ENCODE measurements at regions not wholly inside any gene's neighbourhood (a gene's known extent, or its start where the extent isn't known, plus 50 kb on each side); places are given as distances from the start of the nearest gene placed in this dataset.
"Not testable (repeated sequence)": the region's sequence is repeated elsewhere in the genome, so short reads cannot be mapped to it uniquely, and the experiment has no call there.

DNA sequence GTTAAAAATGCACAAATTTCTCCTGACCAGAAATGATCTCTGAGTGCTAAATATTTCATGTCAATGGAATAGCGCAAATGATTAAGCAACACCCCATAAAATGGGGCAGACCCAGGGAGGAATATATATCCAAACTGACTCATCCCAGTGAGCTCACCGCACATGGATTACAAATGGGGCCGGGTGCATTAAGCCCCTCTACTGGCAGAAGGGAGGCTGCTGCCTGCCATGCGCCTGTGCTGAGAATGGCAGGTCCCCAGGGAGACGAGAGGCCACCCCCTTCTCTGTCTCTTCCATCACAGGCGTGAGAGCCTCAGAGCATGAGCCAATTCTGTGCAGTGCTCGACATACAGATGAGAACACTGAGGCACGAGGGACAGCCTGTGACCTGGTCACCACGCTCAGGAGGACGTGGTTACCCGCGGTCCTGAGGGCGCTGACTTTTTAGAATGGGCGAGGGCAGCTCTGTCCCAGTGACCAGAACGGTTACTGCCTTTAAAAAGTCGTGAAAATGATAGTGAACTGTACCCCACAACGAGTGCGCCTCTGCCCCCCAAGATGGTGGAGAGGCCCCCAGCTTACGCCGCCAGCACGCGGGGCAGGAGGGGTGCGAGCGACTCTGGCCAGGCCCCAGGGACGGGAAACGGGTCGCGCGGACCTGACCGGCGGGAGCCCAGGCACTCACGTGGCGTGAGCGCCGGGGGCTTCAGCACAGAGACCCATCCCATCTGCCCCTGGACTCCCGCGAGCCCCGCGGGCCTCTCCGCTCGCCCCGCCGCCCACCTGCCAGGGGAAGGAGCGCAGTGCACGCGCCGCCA is 130.2 kb upstream of the ALDH3B2 start:
- peak in 1 of 2 donors; percentile 16 for DNase-seq

DNA sequence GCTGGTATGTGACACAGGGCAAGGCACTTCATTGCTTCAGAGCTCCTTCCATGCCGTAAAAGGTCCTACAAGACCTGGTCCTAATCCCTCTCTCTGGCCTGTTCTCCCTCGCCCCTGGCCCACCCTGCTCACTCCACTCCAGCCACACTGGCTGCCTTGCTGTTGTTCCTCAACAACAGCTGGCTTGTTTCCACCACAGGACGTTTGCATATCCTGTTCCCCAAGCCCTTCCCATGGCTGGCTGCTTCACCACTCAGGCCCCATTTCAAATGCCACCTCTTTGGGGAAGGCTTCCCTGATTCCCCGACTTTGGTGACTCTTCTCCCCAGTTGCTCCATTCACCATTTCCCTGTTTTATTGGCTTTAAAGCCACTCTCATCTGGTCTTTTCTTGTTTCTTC is 129.1 kb upstream of the ALDH3B2 start:
- DNase-seq = not testable (repeated sequence)

DNA sequence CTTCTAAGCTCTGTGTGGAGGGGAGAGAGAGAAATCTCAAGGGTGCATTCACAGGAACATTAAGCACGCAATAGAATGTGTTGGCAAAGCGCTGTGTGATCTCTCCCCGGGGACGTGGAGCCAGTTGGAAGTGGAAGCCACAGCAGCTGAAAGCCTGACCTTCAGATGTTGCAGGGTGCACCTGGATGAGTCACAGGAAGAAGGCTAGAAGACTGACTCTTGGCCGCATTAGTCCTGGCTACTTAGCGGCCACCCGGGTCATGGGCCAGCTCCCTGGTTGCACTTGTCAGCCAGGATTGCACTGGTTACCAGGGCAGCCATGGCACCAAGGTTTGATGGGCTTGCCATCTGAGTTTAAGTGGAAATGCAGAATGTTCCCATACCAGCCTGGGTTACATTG is 128.6 kb upstream of the ALDH3B2 start:
- not testable (repeated sequence) for DNase-seq

DNA sequence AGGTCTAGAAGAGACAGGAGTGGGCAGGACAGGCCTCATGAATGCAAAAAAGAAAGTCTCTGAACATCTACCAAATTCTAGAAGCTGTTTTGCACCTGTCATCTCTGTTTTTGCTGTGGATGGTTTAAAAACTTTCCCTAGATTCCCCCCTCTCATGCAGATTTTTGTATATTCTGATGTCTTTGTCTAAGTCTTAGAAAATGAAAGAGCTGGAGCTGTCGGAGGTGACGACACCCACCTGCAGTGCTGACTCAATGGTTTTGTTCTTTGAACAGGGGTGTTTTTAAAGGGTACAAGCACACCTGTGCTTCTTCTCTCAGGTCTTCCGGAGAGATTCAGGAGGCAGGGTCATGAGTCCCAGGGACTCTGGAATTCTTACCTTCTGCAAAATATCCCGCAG is 128.2 kb upstream of the ALDH3B2 start:
- not testable (repeated sequence) for DNase-seq

DNA sequence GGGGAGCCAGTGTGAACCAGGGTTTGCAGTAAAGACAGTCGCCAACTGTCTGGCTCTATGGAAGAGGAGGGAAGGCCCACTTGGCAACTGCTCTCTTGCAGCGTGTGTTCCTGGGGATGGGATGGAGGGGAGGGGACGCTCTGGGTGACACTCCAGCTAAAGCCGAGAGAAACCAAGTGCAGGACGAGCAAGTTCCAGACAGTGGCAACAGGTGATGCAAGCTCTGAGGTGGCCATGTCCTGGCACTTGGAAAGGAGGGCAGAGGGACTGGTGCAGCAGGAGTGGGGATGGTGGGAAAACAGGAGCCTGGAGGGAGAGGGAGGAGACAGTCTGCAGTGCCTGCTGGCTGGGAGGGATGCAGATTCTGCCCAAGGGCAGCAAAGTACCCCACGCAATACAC is 127.0 kb upstream of the ALDH3B2 start:
- not testable (repeated sequence) for DNase-seq

DNA sequence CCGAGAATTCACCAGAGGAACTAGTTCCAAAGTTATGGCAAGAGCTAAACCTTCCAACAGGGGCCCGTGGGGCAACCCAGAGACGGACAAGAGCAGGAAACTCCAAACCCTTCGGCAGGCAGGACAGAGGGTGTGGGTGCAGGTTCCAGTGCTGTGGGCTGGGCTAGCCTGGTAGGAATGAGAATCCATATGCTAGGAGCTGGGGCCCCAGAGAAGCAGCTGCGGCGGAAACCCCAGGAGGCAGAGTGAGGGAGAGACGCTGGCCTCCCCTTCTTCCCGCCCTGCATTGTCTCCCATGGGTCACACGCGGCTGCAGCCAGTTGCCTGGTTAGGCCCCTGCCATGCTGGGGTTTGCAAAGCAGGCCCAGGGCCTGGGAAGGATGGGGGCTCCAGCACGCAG is 126.2 kb upstream of the ALDH3B2 start:
- not testable (repeated sequence) for DNase-seq

DNA sequence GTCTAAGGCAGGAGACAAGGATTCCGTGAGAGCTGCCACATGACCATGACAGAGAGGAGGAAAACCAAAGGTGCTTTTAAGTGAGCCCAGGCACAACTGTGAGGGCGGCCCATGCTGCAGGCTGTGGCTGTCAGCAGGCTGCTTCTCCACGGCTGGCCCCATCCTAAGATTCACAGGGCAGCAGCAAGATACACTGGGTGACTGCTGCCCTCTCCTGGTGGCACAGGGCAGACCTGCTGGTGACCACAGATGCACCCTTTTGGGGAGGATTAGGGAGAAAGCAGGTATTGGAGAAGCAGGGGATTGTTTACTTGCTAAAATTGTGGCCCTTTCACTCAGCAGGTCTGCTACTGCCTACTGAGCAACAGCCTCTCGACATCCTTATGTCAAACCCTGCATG is 125.4 kb upstream of the ALDH3B2 start:
- DNase-seq = not testable (repeated sequence)

DNA sequence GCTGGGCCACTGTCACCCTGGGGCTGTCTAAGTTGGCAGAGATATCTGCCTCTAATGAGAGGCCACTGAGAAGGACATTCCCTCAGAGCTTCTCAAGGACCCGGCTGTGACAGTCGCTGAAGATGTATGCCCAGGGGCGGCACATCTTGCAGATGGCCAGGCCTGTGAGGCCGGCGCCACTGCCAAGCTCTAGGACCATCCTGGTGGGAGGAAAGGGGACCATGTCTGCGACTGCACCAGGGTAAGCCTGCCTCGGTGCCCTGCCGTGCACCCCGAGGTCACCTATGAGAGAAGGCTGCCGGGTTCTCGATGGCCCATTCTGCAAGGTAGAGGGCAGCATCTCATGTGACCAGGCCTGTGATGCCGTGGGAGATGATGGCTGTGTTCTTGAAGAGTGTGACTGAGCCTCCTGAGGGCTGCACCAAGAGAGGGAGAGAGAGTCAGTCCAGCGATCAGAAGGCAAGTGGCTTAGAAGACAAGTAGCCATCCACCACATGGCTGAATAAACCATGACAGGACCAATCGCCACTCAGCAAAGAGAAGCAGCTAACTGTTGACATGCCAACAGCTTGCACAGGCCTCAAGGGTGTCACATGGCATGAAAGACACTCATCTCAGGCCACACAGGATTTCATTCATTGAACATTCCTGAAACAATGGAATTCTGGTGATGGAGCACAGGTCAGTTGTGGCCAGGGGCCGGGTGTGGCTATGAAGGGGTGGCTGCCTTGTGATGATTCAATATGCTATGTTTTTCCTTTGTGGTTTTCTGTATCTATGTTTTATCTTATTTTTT is 123.5 kb upstream of the ALDH3B2 start:
- DNase-seq = not testable (repeated sequence)

DNA sequence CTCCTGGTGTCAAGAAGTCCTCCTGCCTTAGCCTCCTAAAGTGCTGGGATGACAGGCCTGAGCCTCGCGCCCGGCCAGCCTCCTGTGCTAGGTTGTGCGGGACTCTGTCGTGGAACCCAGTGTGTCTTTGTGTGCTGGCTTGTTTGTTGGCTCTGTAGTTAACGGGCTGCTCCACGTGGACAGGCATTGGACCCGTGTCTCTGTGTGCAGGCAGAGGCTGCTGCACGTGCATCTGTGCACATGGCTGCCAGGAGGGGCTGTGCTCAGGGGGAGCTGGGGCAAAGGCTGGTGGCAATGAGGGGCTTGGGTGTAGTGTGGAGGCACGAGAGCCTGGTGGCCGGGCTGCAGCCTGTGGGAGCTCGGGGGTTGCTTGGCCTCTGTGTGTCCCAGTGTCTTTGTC is 121.3 kb upstream of the ALDH3B2 start:
- DNase-seq = no peak

DNA sequence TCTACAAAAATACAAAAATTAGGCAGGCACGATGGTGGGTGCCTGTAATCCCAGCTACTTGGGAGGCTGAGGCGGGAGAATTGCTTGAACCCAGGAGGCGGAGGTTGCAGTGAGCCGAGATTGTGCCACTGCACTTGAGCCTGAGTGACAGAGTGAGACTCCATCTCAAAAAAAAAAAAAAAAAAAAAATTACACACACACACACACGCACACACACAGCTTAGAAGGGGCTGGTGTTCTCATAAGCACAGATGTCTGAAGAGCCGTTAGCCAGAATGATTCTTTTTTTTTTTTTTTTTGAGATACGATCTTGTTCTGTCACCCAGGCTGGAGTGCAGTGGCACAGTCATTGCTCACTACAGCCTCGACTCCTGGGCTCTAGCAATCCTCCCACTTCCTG is 119.3 kb upstream of the ALDH3B2 start:
- DNase-seq = not testable (repeated sequence)

DNA sequence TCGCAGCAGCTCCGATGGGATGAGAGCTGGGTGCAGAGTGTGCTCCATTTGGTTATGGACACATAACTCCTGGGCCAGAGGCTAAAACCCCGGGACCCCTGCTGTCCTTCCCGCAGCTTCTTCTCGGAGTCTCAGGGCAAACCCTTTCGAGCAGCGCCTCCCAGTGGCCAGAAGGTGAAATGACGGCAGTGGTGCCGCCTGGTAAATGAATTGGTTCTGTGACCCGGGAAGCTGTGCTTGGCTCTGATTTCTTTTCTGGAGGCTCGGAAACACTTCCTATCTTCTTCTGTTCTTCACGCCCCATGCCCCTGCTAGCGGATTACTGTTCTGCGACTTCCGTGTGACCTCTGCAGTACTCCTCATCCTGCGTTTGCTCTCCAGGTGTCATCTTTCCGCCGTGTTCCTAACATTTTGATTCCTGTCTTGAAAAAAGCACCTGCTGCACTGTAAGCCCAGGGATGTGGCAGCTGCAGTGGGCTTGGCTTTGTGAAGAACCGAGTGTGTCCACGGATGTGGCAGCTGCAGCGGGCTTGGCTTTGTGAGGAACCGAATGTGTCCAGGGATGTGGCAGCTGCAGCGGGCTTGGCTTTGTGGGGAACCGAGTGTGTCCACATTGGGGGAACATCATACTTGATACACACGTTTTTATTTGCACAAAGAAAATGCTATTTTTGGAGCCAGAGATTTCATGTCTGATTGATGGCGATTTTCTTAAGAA is 118.0 kb upstream of the ALDH3B2 start:
- peak; percentile 42 to 47 for DNase-seq

DNA sequence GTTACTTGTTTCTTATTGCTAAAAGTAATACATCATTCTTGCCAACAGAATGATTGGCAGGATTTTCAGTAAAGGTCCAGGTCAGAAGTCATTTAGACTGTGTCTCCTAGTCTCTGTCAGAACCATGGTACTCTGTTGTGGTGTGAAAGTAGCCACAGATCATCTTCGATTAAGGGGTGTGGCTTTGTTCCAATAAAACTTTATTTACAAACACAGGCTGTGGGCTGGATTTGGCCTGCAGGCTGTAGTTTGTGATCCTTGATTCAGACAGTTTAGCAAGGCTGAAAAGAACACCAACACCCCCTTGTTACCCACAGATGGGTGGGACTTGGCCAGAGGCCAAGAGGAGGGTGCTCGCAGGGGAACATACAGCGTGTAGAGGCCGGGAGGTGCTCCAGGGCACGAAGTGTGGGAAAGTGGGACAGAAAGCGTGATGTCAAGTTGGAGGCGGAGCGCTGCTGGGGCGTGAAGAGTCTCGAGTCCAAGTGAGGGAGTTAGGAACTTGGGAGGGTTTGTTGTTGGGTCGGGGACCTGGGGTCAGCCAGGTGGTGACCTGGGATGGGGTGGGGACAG is 117.3 kb upstream of the ALDH3B2 start:
- not testable (repeated sequence) for DNase-seq

DNA sequence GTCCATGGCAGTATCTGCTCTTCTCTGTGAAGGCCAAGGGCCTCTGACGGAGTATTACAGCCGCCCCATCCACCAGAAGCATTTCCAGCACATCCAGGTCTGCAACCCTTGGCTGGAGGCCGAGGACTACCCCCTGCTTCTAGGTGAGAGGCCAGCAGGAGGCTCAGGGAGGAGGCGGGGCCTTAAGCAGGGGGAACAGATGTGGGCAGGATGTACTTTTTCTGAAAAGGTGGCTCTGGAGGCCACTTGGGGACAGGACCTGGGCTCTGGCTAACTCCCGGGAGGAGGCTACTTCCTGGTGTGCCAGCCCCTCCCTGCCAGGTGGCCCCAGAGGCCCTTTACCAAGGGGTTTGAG is 113.9 kb upstream of the ALDH3B2 start:
- DNase-seq = not testable (repeated sequence)

DNA sequence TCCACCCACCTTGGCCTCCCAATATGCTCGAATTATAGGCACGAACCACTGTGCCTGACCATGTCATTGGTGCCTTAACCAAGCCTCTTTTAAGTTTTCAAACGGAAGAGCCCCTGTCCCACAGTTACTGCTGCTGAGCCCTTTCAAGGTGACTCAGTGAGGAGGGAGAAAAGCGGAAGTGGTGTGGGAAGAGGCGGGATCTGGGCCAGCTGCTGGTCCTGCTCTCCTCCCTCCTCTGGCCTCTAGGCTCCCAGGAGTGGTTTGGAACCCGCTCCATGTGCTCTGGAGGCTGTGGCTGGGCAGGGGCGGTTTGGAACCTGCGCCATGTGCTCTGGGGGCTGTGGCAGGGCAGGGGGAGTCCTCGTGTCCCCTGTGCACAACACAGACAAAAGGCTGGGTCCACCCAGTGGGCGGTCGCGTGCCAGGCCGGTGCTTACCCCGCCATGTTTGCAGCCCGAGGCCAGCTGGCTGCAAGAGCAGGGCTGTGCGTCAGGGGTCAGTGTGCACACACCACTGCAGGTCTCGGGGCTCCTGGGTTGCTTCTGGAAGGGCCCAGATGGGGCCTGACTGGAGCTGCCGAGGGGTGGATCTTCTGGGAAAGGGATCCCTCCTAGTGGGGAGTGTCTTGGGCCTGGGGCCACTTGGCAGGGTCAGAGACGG is 113.4 kb upstream of the ALDH3B2 start:
- DNase-seq = not testable (repeated sequence)

DNA sequence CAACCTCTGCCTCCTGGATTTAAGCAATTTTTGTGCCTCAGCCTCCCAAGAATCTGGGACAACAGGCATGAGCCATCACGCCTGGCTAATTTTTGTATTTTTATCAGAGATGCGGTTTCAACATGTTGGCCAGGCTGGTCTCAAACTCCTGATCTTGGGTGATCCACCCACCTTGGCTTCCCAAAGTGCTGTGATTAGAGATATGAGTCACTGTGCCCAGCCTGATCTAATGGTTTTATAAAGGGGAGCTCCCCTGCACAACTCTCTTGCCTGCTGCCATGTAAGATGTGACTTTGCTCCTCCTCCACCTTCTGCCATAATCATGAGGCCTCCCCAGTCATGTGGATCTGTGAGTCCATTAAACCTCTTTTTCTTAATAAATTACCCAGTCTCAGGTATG is 107.5 kb upstream of the ALDH3B2 start:
- not testable (repeated sequence) for DNase-seq

DNA sequence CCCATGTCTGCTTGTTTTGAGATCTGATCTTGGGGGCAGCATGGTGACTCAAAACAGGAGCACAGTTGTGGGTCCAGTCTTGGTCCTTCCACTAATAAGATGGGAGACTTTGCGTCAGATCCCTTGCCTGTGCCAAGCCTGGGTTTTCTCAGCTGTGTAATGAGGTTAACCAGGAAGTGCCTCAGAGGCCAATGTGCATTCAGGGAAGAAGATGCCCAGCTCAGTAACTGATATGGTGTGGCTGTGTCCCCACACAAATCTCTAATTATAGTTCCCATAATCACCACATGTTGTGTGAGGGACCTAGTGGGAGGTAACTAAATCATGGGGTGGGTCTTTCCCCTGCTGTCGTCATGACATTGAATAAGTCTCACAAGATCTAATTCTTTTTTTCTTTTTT is 107.1 kb upstream of the ALDH3B2 start:
- DNase-seq = not testable (repeated sequence)

DNA sequence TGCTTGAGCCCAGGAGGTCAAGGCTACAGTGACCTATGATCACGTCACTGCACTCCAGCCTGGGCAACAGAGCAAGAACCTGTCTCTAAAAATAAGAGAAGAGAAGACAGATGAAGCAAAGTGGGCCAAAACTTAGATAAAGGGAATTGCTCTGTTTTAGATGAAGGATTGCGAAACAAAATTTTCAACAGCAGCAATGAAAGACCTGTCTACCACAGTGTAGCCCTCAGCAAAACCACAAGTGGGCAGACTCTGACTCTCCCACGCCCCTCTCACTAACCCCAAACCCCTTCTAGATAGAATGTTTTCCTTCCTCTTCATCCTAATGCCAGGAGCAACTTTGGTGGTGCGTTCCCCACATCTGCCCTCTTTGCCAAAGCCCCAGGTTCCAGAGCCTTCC is 105.6 kb upstream of the ALDH3B2 start:
- no peak for DNase-seq

DNA sequence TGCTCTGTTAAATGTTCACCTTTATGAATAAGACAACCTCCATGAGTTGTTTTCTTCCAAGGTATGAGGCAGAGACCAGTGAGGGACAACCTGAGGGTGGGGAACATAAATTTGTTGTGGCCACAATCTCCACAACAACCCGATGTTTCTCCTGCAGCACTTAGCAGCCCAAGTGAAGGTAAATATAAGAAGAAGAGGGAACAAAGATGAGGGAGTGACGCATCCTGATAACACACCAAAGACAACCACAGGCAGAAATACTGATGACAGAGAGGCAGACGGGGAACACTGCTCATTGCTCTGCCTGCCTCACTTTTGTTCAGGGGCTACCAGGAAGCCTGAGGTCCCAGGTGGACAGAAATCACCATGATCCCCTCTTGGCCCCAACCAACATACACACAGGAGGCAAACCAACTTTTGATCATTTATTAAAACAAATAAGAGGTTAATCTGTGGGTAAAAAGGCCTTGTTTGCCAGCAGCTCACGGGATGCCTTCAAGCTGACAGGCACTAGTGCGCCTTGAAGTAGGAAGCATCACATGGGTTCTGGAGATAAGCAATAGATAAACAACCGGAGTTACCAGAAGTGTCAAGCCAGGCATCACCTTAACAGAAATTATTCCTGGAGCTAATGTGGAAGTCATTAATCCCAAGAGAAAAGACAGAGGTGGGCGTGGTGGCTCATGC is 104.9 kb upstream of the ALDH3B2 start:
- not testable (repeated sequence) for DNase-seq

DNA sequence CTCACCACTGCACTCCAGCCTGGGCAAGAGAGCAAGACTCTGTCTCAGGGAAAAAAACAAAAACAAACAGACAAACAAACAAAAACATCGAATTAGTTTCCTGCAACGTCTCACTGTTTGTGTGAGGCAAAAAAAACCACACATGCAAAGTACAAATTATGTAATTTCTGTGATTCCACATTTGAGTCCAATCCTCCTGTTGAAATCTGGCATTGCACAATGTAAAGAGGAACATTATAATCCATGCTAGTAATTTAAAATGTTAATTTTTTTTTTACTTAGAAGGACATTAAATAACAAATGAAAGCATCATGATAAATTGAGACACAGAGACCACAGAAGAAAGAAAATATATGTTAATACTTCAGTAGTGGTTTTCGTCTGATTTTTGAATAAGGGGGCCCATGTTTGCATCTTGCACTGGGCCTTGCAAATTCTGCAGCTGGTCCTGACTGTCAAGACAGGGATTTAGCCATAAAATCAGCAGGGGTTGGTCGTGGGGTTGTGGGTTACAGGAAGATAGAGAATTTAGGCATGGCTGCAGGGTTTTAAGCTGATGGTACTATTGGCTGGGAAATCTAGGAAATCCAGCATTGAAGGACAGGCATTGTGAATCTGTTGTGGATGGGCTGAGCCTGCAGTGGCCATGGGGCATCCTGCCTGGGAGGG is 102.6 kb upstream of the ALDH3B2 start:
- DNase-seq = no peak

DNA sequence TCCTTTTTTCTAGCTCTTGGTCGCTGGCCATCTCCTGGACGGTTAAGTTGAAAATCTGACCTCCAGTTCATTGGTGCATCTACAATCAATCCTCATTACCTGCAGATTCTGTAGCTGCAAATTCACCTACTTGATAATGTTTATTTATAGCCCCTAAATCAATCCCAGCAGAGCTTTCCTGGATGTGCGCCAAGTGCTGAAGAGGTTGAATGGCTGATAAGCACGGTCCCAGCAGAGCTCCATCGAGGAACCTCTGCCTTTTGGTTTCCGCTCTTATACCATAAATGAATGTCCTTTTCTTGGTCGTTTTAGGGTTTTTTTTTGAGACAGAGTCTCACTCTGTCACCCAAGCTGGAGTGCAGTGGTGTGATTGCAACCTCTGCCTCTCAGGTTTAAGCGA is 99.8 kb upstream of the ALDH3B2 start:
- not testable (repeated sequence) for DNase-seq

DNA sequence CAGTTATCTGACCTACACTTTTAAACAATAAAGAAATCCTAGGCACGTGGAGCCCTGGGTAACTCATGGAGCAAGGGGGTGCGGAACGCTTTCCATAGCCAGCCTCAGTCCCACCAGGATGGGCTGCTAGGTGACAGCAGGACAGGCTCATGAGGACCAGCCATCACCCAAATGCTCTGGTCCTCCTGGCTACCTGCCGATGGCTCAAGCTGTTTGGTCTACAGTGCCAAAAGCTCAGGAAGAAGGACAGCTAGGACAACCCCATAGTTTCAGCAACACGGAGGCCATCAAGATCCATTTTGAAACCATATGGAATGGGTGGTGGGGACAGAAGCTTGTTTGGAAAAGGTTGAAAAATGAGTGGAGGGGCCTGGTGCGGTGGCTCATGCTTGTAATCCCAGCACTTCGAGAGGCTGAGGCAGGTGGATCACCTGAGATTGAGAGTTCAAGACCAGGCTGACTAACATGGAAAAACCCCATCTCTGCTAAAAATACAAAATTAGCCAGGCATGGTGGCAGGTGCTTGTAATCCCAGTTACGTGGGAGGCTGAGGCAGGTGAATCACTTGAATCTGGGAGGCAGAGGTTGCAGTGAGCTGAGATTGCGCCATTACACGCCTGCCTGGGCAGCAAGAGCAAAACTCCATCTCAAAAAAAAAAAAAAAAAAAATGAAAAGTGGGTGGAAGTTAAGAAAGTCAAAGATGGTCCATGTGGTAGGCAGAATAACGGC is 93.7 kb upstream of the ALDH3B2 start:
- DNase-seq = not testable (repeated sequence)
